ENCODE measurements at regions not wholly inside any gene's neighbourhood (a gene's known extent, or its start where the extent isn't known, plus 50 kb on each side); places are given as distances from the start of the nearest gene placed in this dataset.

- TF ChIP-seq CTCF (IDR thresholded peaks at IDR 0.05) (no peak), POLR2A (IDR thresholded peaks at IDR 0.05) (no peak), POLR2AphosphoS5 (IDR thresholded peaks at IDR 0.05) (no peak)
Measured at GRCh38 chr16:7124242-7124641, 208.4 kb upstream of the RBFOX1 start.
